WTC11 (cell line): ENCODE measurements at regions not wholly inside any gene's neighbourhood (a gene's known extent, or its start where the extent isn't known, plus 50 kb on each side); places are given as distances from the start of the nearest gene placed in this dataset.

Source experiments
- ATAC-seq: fragments of 200-7000 bp; cut with Tn5 transposase; 2 replicates; pipeline ENCODE4 v1.10.0; 2021; ENCODE audit warnings: mild to moderate bottlenecking, moderate library complexity
- CTCF ChIA-PET: fragments of 300-600 bp; sonication (Branson Sonifier 250); formaldehyde crosslinking; loops from one replicate; lab custom pipeline; 2021; ENCODE audit warnings: antibody characterized with exemption; lab: Charles Lee
- POLR2A ChIA-PET: fragments of 350-600 bp; sonication (Branson Sonifier 250); formaldehyde crosslinking; loops from one replicate; lab custom pipeline; 2021; ENCODE audit warnings: antibody characterized with exemption; lab: Charles Lee
- DNase-seq: peaks from one replicate; pipeline ENCODE4 v3.0.0; 2021; ENCODE audit warnings: low spot score
- H3K27ac Mint-ChIP-seq: 2 replicates; pipeline ENCODE4 v1.8.0; 2021; ENCODE audit warnings: mixed read lengths
- H3K27me3 Mint-ChIP-seq: 2 replicates; pipeline ENCODE4 v1.8.0; 2021; ENCODE audit warnings: low read depth, mild to moderate bottlenecking, moderate library complexity, mixed read lengths
- H3K36me3 Mint-ChIP-seq: 2 replicates; pipeline ENCODE4 v1.8.0; 2021; ENCODE audit warnings: mixed read lengths
- H3K4me1 Mint-ChIP-seq: 2 replicates; pipeline ENCODE4 v1.8.0; 2022; ENCODE audit warnings: mixed read lengths
- H3K4me3 Mint-ChIP-seq: 2 replicates; pipeline ENCODE4 v1.8.0; 2021; ENCODE audit warnings: mild to moderate bottlenecking, moderate library complexity, mixed read lengths
- H3K9me3 Mint-ChIP-seq: 2 replicates; pipeline ENCODE4 v1.8.0; 2021; ENCODE audit warnings: mixed read lengths
- ARID4B ChIP-seq: sonication (generic); formaldehyde crosslinking; IDR thresholded peaks from 2 replicates; pipeline ENCODE4 v1.8.0; 2023; ENCODE audit warnings: missing genetic modification reagents, mild to moderate bottlenecking, borderline replicate concordance
- CBFB ChIP-seq: sonication (generic); formaldehyde crosslinking; IDR thresholded peaks from 2 replicates; pipeline ENCODE4 v1.8.1; 2022; ENCODE audit warnings: mild to moderate bottlenecking, low read depth, missing genetic modification reagents
- CTCF ChIP-seq: fragments of 200-600 bp; IDR thresholded peaks from 2 replicates; pipeline ENCODE4 v1.8.0; 2022; ENCODE audit warnings: antibody characterized with exemption
- HMGXB4 ChIP-seq: sonication (generic); formaldehyde crosslinking; IDR thresholded peaks from 2 replicates; pipeline ENCODE4 v1.8.1; 2023; ENCODE audit warnings: mild to moderate bottlenecking, moderate library complexity, missing genetic modification reagents
- IRF2 ChIP-seq: sonication (generic); formaldehyde crosslinking; IDR thresholded peaks from 2 replicates; pipeline ENCODE4 v1.8.0; 2022; ENCODE audit warnings: low read depth, missing genetic modification reagents, borderline replicate concordance
- MAX ChIP-seq: sonication (generic); formaldehyde crosslinking; IDR thresholded peaks from 2 replicates; pipeline ENCODE4 v1.8.0; 2022; ENCODE audit warnings: mild to moderate bottlenecking, missing genetic modification reagents
- SOX15 ChIP-seq: fragments of 250-450 bp; sonication (Bioruptor Pico); IDR thresholded peaks from 2 replicates; pipeline ENCODE4 v1.9.0; 2021; ENCODE audit warnings: mild to moderate bottlenecking
- TEAD4 ChIP-seq: sonication (generic); formaldehyde crosslinking; IDR thresholded peaks from 2 replicates; pipeline ENCODE4 v1.8.0; 2022; ENCODE audit warnings: mild to moderate bottlenecking, missing genetic modification reagents
- USF1 ChIP-seq: sonication (generic); formaldehyde crosslinking; IDR thresholded peaks from 2 replicates; pipeline ENCODE4 v1.8.0; 2022; ENCODE audit warnings: mild to moderate bottlenecking, missing genetic modification reagents
- ZMAT4 ChIP-seq: fragments of 250-450 bp; sonication (Bioruptor Pico); IDR thresholded peaks from 2 replicates; pipeline ENCODE4 v1.9.0; 2021; ENCODE audit warnings: mild to moderate bottlenecking
- ZNF263 ChIP-seq: sonication (generic); formaldehyde crosslinking; IDR thresholded peaks from 2 replicates; pipeline ENCODE4 v1.8.1; 2022; ENCODE audit warnings: low read depth, mild to moderate bottlenecking, moderate library complexity, missing genetic modification reagents
- ZNF396 ChIP-seq: fragments of 250-450 bp; sonication (Bioruptor Pico); IDR thresholded peaks from 2 replicates; pipeline ENCODE4 v1.8.0; 2021; ENCODE audit warnings: mild to moderate bottlenecking, moderate library complexity, borderline replicate concordance
- ZNF423 ChIP-seq: fragments of 250-450 bp; sonication (Bioruptor Pico); IDR thresholded peaks from 2 replicates; pipeline ENCODE4 v2.1.2; 2022; ENCODE audit warnings: mild to moderate bottlenecking, moderate library complexity

- no peak for TF ChIP-seq SOX15 (CRISPR knock-in tag)
- TF ChIP-seq ZNF423 (CRISPR knock-in tag) = no peak
- TF ChIP-seq, all 79 proteins: peak for 0
- ATAC-seq = no peak
- Mint-ChIP-seq H3K4me1 (peaks cover 14% of the 10 kb centered on the region), H3K36me3 (peaks cover 4% of the 10 kb centered on the region; the same call in 1 of the 2 replicates), H3K27me3 (peaks cover 2% of the 10 kb centered on the region; the same call in 1 of the 2 replicates), H3K27ac (no peak overlapping the region; the same call in 1 of the 2 replicates), H3K4me3 (no peak overlapping the region), H3K9me3 (peaks cover 28% of the 10 kb centered on the region)
- DNase-seq = no peak
- POLR2A ChIA-PET = no interaction called here
- CTCF ChIA-PET = no interaction called here
These were observed 602.6 kb upstream of the ADAMTS16 start for GRCh38 chr5:4537489-4537888.

- peaks cover 45% of the 10 kb centered on the region for H3K4me1 Mint-ChIP-seq
- H3K9me3 Mint-ChIP-seq = peaks cover 26% of the 10 kb centered on the region
- H3K36me3 Mint-ChIP-seq = peaks cover 4% of the 10 kb centered on the region; the same call in 1 of the 2 replicates
- DNase-seq = no peak
- POLR2A ChIA-PET = no interaction called here
- no peak for ATAC-seq
- TF ChIP-seq MAX (CRISPR knock-in tag) = no peak
- TF ChIP-seq ZMAT4 (CRISPR knock-in tag) = no peak
- no peak for TF ChIP-seq HMGXB4 (CRISPR knock-in tag)
- no peak for TF ChIP-seq CBFB
- TF ChIP-seq ZNF263 (CRISPR knock-in tag) = no peak
- no peak for TF ChIP-seq USF1 (CRISPR knock-in tag)
- no peak for TF ChIP-seq ZNF396 (CRISPR knock-in tag)
- TF ChIP-seq CTCF = no peak
- no peak for TF ChIP-seq ARID4B (CRISPR knock-in tag)
- TF ChIP-seq TEAD4 (CRISPR knock-in tag) = no peak
- TF ChIP-seq IRF2 (CRISPR knock-in tag) = no peak
- TF ChIP-seq, all 79 proteins: peak for 0
- Mint-ChIP-seq H3K27ac (no peak overlapping the region), H3K27me3 (peaks cover 2% of the 10 kb centered on the region; the same call in 1 of the 2 replicates), H3K4me3 (no peak overlapping the region)
- CTCF ChIA-PET = no interaction called here
These were observed 599.6 kb upstream of the ADAMTS16 start for GRCh38 chr5:4540375-4541173.
